Stimulated activated effector memory CD8-positive, alpha-beta T cell treated with anti-CD3 and anti-CD28 coated beads, Interleukin-12 subunit alpha, Interleukin-12 subunit beta, amount 100 ng/mL, for 72 hours (primary cell): ENCODE measurements at regions not wholly inside any gene's neighbourhood (a gene's known extent, or its start where the extent isn't known, plus 50 kb on each side); places are given as distances from the start of the nearest gene placed in this dataset.

Experiments used
- ATAC-seq: fragments of 150-1000 bp; cut with Tn5 transposase; 2 replicates; pipeline ENCODE4 v1.10.0; 2021
- DNase-seq, 2 donors: peaks; one replicate each; pipeline ENCODE4 v3.0.0; 2021 to 2022; ENCODE audit warnings: low spot score in 2 of 2
- H3K27ac Mint-ChIP-seq: one replicate; pipeline ENCODE4 v1.8.0; 2022; ENCODE audit warnings: mild to moderate bottlenecking, mixed read lengths
- H3K36me3 Mint-ChIP-seq: one replicate; pipeline ENCODE4 v1.8.0; 2022; ENCODE audit warnings: mild to moderate bottlenecking, mixed read lengths
- H3K4me1 Mint-ChIP-seq: one replicate; pipeline ENCODE4 v1.8.0; 2022; ENCODE audit warnings: mixed read lengths
- H3K4me3 Mint-ChIP-seq: one replicate; pipeline ENCODE4 v1.8.0; 2022; ENCODE audit warnings: mild to moderate bottlenecking, mixed read lengths
- H3K9me3 Mint-ChIP-seq: one replicate; pipeline ENCODE4 v1.8.0; 2022; ENCODE audit warnings: mixed read lengths

- no peaks in the 10 kb centered on the region for H3K36me3 Mint-ChIP-seq
- H3K9me3 Mint-ChIP-seq = no peaks in the 10 kb centered on the region
- ATAC-seq (no peak), DNase-seq (no peak)
- H3K4me3 Mint-ChIP-seq = no peak overlapping the region
- H3K27ac Mint-ChIP-seq = no peak overlapping the region
- no peaks in the 10 kb centered on the region for H3K4me1 Mint-ChIP-seq
Observed at GRCh38 chr3:178170698-178171535, 365.3 kb upstream of the KCNMB2 start.

GRCh38 chr3:178172121-178172520, 364.1 kb upstream of the KCNMB2 start:
- H3K4me3 Mint-ChIP-seq = no peak overlapping the region
- ATAC-seq (no peak), DNase-seq (no peak)
- H3K36me3 Mint-ChIP-seq = no peaks in the 10 kb centered on the region
- H3K27ac Mint-ChIP-seq = no peak overlapping the region
- no peaks in the 10 kb centered on the region for H3K9me3 Mint-ChIP-seq
- H3K4me1 Mint-ChIP-seq = no peaks in the 10 kb centered on the region

- H3K4me3 Mint-ChIP-seq = no peak overlapping the region
- H3K4me1 Mint-ChIP-seq = no peaks in the 10 kb centered on the region
- no peak overlapping the region for H3K27ac Mint-ChIP-seq
- DNase-seq (no peak), ATAC-seq (no peak)
- no peaks in the 10 kb centered on the region for H3K9me3 Mint-ChIP-seq
- H3K36me3 Mint-ChIP-seq = no peaks in the 10 kb centered on the region
Observed at GRCh38 chr3:178174201-178174915, 361.9 kb upstream of the KCNMB2 start.

- DNase-seq = no peak
- Mint-ChIP-seq H3K4me3 (no peak overlapping the region), H3K27ac (no peak overlapping the region), H3K36me3 (no peaks in the 10 kb centered on the region), H3K9me3 (no peaks in the 10 kb centered on the region), H3K4me1 (no peaks in the 10 kb centered on the region)
- no peak for ATAC-seq
Observed at GRCh38 chr3:178181088-178181487, 355.1 kb upstream of the KCNMB2 start.

GRCh38 chr3:178181784-178182183, 354.5 kb upstream of the KCNMB2 start:
- no peaks in the 10 kb centered on the region for H3K36me3 Mint-ChIP-seq
- ATAC-seq = no peak
- no peaks in the 10 kb centered on the region for H3K9me3 Mint-ChIP-seq
- no peak for DNase-seq
- H3K4me3 Mint-ChIP-seq = no peak overlapping the region
- no peaks in the 10 kb centered on the region for H3K4me1 Mint-ChIP-seq
- no peak overlapping the region for H3K27ac Mint-ChIP-seq

GRCh38 chr3:178182337-178182779, 353.9 kb upstream of the KCNMB2 start:
- Mint-ChIP-seq H3K4me3 (no peak overlapping the region), H3K9me3 (no peaks in the 10 kb centered on the region), H3K36me3 (no peaks in the 10 kb centered on the region), H3K4me1 (no peaks in the 10 kb centered on the region), H3K27ac (no peak overlapping the region)
- DNase-seq = no peak
- ATAC-seq = no peak

- Mint-ChIP-seq H3K9me3 (no peaks in the 10 kb centered on the region), H3K4me1 (no peaks in the 10 kb centered on the region), H3K4me3 (no peak overlapping the region), H3K36me3 (no peaks in the 10 kb centered on the region), H3K27ac (no peak overlapping the region)
- DNase-seq (no peak), ATAC-seq (no peak)
Observed at GRCh38 chr3:178184833-178185232, 351.4 kb upstream of the KCNMB2 start.

- no peak overlapping the region for H3K4me3 Mint-ChIP-seq
- no peaks in the 10 kb centered on the region for H3K36me3 Mint-ChIP-seq
- H3K27ac Mint-ChIP-seq = no peak overlapping the region
- no peak for DNase-seq
- no peak for ATAC-seq
- H3K4me1 Mint-ChIP-seq = no peaks in the 10 kb centered on the region
- H3K9me3 Mint-ChIP-seq = no peaks in the 10 kb centered on the region
Observed at GRCh38 chr3:178186666-178187065, 349.6 kb upstream of the KCNMB2 start.

GRCh38 chr3:178189854-178190253, 346.4 kb upstream of the KCNMB2 start:
- Mint-ChIP-seq H3K4me3 (no peak overlapping the region), H3K36me3 (no peaks in the 10 kb centered on the region), H3K9me3 (no peaks in the 10 kb centered on the region), H3K27ac (no peak overlapping the region), H3K4me1 (no peaks in the 10 kb centered on the region)
- ATAC-seq (no peak), DNase-seq (no peak)

- Mint-ChIP-seq H3K27ac (no peak overlapping the region), H3K9me3 (no peaks in the 10 kb centered on the region), H3K4me3 (no peak overlapping the region), H3K4me1 (no peaks in the 10 kb centered on the region), H3K36me3 (no peaks in the 10 kb centered on the region)
- no peak for DNase-seq
- no peak for ATAC-seq
Observed at GRCh38 chr3:178193846-178194245, 342.4 kb upstream of the KCNMB2 start.

- ATAC-seq (no peak), DNase-seq (no peak)
- H3K27ac Mint-ChIP-seq = no peak overlapping the region
- H3K36me3 Mint-ChIP-seq = no peaks in the 10 kb centered on the region
- no peaks in the 10 kb centered on the region for H3K9me3 Mint-ChIP-seq
- no peak overlapping the region for H3K4me3 Mint-ChIP-seq
- no peaks in the 10 kb centered on the region for H3K4me1 Mint-ChIP-seq
Observed at GRCh38 chr3:178194539-178194938, 341.7 kb upstream of the KCNMB2 start.

- Mint-ChIP-seq H3K36me3 (no peaks in the 10 kb centered on the region), H3K9me3 (no peaks in the 10 kb centered on the region), H3K4me3 (no peak overlapping the region), H3K4me1 (no peaks in the 10 kb centered on the region), H3K27ac (no peak overlapping the region)
- DNase-seq (no peak), ATAC-seq (no peak)
Observed at GRCh38 chr3:178195824-178196223, 340.4 kb upstream of the KCNMB2 start.

- no peak for DNase-seq
- Mint-ChIP-seq H3K27ac (no peak overlapping the region), H3K36me3 (no peaks in the 10 kb centered on the region), H3K4me3 (no peak overlapping the region), H3K9me3 (no peaks in the 10 kb centered on the region), H3K4me1 (no peaks in the 10 kb centered on the region)
- ATAC-seq = no peak
Observed at GRCh38 chr3:178198329-178198728, 337.9 kb upstream of the KCNMB2 start.

- H3K9me3 Mint-ChIP-seq = no peaks in the 10 kb centered on the region
- DNase-seq (no peak), ATAC-seq (no peak)
- H3K27ac Mint-ChIP-seq = no peak overlapping the region
- no peak overlapping the region for H3K4me3 Mint-ChIP-seq
- no peaks in the 10 kb centered on the region for H3K36me3 Mint-ChIP-seq
- no peaks in the 10 kb centered on the region for H3K4me1 Mint-ChIP-seq
Observed at GRCh38 chr3:178200316-178200715, 335.9 kb upstream of the KCNMB2 start.

GRCh38 chr3:178201714-178202113, 334.5 kb upstream of the KCNMB2 start:
- DNase-seq (no peak), ATAC-seq (no peak)
- Mint-ChIP-seq H3K4me3 (no peak overlapping the region), H3K27ac (no peak overlapping the region), H3K4me1 (no peaks in the 10 kb centered on the region), H3K9me3 (no peaks in the 10 kb centered on the region), H3K36me3 (no peaks in the 10 kb centered on the region)

GRCh38 chr3:178202194-178202593, 334.0 kb upstream of the KCNMB2 start:
- H3K36me3 Mint-ChIP-seq = no peaks in the 10 kb centered on the region
- H3K4me1 Mint-ChIP-seq = no peaks in the 10 kb centered on the region
- no peak overlapping the region for H3K27ac Mint-ChIP-seq
- no peak overlapping the region for H3K4me3 Mint-ChIP-seq
- ATAC-seq (no peak), DNase-seq (no peak)
- no peaks in the 10 kb centered on the region for H3K9me3 Mint-ChIP-seq
